SU-DHL-6 (cell line): ENCODE measurements at regions not wholly inside any gene's neighbourhood (a gene's known extent, or its start where the extent isn't known, plus 50 kb on each side); places are given as distances from the start of the nearest gene placed in this dataset.

ENCODE experiments used
- CTCF ChIP-seq: fragments of 200-600 bp; sonication (generic); IDR thresholded peaks from one replicate; pipeline ENCODE4 v1.5.1; 2017; ENCODE audit warnings: antibody characterized with exemption, mild to moderate bottlenecking, low read length, moderate library complexity; ENCODE audit not compliant: insufficient read depth, poor library complexity, severe bottlenecking
- EZH2phosphoT487 ChIP-seq: fragments of 200-600 bp; sonication (generic), shearing (Covaris generic); conservative IDR thresholded peaks from 2 replicates; pipeline ENCODE4 v1.6.1; 2018; ENCODE audit warnings: mild to moderate bottlenecking, antibody characterized with exemption, low read length, moderate library complexity, mixed read lengths

- TF ChIP-seq CTCF, result no peak
- no peak for TF ChIP-seq EZH2phosphoT487
Observed at GRCh38 chr5:28414619-28415018, 1376.2 kb upstream of the CDH9 start.
